Spleen (tissue), 11 donors: ENCODE measurements at regions not wholly inside any gene's neighbourhood (a gene's known extent, or its start where the extent isn't known, plus 50 kb on each side); places are given as distances from the start of the nearest gene placed in this dataset.

Experiments
- DNase-seq: peaks from one replicate; pipeline ENCODE4 v3.0.0-alpha.2; 2020
- H3K27ac ChIP-seq, 8 donors: fragments of 200-600 bp; sonication (generic) in 7 of 8; 1 replicate in 4 of 8; 2 replicates in 4 of 8; pipeline versions ENCODE4 v1.5.0 to v1.8.0; 2016 to 2021; ENCODE audit warnings: inconsistent platforms in 4 of 8, mild to moderate bottlenecking in 4 of 8, moderate library complexity in 1 of 8
- H3K27me3 ChIP-seq, 7 donors: fragments of 200-600 bp; sonication (generic) in 6 of 7; replicated peaks in 1 of 7; 1 replicate in 4 of 7; 2 replicates in 3 of 7; pipeline versions ENCODE4 v1.5.0 to v1.8.0; 2016 to 2021; ENCODE audit warnings: inconsistent platforms in 3 of 7, mild to moderate bottlenecking in 1 of 7
- H3K36me3 ChIP-seq, 6 donors: fragments of 200-600 bp; sonication (generic) in 5 of 6; 1 replicate in 4 of 6; 2 replicates in 2 of 6; pipeline versions ENCODE4 v1.5.0 to v1.8.0; 2016 to 2021; ENCODE audit warnings: inconsistent platforms in 2 of 6
- H3K4me1 ChIP-seq, 6 donors: fragments of 200-600 bp; sonication (generic) in 5 of 6; 1 replicate in 3 of 6; 2 replicates in 3 of 6; pipeline versions ENCODE4 v1.5.0 to v1.8.0; 2016 to 2021; ENCODE audit warnings: inconsistent platforms in 3 of 6
- H3K4me3 ChIP-seq, 8 donors: fragments of 200-600 bp; sonication (generic) in 7 of 8; 1 replicate in 4 of 8; 2 replicates in 4 of 8; pipeline versions ENCODE4 v1.5.0 to v1.8.0; 2016 to 2021; ENCODE audit warnings: inconsistent platforms in 4 of 8, mild to moderate bottlenecking in 4 of 8, moderate library complexity in 2 of 8
- H3K9me3 ChIP-seq, 8 donors: fragments of 200-600 bp; sonication (generic) in 7 of 8; 1 replicate in 4 of 8; 2 replicates in 4 of 8; pipeline versions ENCODE4 v1.5.0 to v1.8.0; 2016 to 2021; ENCODE audit warnings: inconsistent platforms in 4 of 8
- POLR2A ChIP-seq, 3 donors: fragments of 450-650 bp; IDR thresholded peaks; one replicate each; pipeline ENCODE4 v1.5.1; 2017; ENCODE audit warnings: antibody characterized with exemption in 3 of 3, mild to moderate bottlenecking in 1 of 3
- POLR2AphosphoS5 ChIP-seq, 3 donors: sonication (generic); formaldehyde crosslinking; IDR thresholded peaks; one replicate each; pipeline ENCODE4 v1.5.1; 2017; ENCODE audit warnings: antibody characterized with exemption in 3 of 3
- WGBS, 5 donors: extraction: QIAGEN DNeasy Blood & Tissue Kit in 3 of 5; methylation state at CpG; one replicate each; pipeline versions ENCODE4 v1.1.5 to v1.1.7; 2013 to 2018; 5-methylcytosine and 5-hydroxymethylcytosine counted together
- intact Hi-C: fragments of 100-400 bp; cut with DNase I; formaldehyde crosslinking; loops from one replicate; pipeline ENCODE4 v1.15.0; 2023; ENCODE audit warnings: low total_unique reads
- TF ChIP-seq, protein P1 (sequence below), 11 experiments: fragments of 200-600 bp in 7 of 11; fragments of 450-650 bp in 4 of 11; sonication (generic) in 4 of 11; IDR thresholded peaks in 8 of 11; conservative IDR thresholded peaks in 3 of 11; 1 replicate in 7 of 11; 2 replicates in 4 of 11; pipeline versions ENCODE4 v1.4.0 to v1.8.0; 2016 to 2021; ENCODE audit warnings: antibody characterized with exemption in 11 of 11, inconsistent platforms in 4 of 11, mild to moderate bottlenecking in 1 of 11
- donor health status: healthy with polysubstance abuse.
- donor health status: DM: no; HTN: no; CAD: no; lungs with moderate emphysema.
- donor health status: DM: no; HTN: no; CAD: no.
- donor health status: Bipolar disorder and iron deficiency.
- donor health status: healthy.
- donor health status: DM: no; HTN: no; CAD: no.
- donor health status: DM: yes; HTN: yes; CAD: no.

DNA sequence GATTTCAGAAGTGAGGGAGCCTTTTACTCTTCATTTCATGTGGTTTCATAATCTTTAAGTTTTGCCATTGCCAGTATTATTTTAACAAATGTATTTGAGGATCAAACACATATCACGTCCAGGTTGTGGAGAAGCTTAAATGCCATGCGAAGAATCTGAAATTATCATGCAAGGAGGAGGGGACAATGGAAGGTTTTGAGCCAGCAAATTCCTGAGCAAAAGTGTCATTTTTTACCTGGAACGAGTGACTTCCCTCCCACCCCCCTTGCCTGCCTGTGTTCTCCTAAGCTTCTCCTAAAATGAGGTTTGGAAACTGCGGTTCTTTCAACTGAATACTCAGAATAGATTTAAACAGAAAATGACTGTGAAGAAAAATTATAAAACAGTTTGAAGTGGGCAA lies 77.6 kb downstream of the C16orf95 start:
- WGBS, 5 donors: 85 to 93% (median 89%) methylated on average over 4 of the region's 4 CpGs
- Histone ChIP-seq H3K27ac (no peak overlapping the region), H3K4me3 (no peak overlapping the region), H3K27me3 (peaks cover 0 to 31% (median 5%) of the 10 kb centered on the region in 7 donors), H3K9me3 (no peaks in the 10 kb centered on the region), H3K36me3 (no peaks in the 10 kb centered on the region), H3K4me1 (peaks cover 0 to 18% (median 13%) of the 10 kb centered on the region in 6 donors)
- no peak for DNase-seq
- TF ChIP-seq POLR2AphosphoS5 (IDR thresholded peaks at IDR 0.05): no peak
- no peak for TF ChIP-seq POLR2A (IDR thresholded peaks at IDR 0.05)
- TF ChIP-seq, protein P1, sequence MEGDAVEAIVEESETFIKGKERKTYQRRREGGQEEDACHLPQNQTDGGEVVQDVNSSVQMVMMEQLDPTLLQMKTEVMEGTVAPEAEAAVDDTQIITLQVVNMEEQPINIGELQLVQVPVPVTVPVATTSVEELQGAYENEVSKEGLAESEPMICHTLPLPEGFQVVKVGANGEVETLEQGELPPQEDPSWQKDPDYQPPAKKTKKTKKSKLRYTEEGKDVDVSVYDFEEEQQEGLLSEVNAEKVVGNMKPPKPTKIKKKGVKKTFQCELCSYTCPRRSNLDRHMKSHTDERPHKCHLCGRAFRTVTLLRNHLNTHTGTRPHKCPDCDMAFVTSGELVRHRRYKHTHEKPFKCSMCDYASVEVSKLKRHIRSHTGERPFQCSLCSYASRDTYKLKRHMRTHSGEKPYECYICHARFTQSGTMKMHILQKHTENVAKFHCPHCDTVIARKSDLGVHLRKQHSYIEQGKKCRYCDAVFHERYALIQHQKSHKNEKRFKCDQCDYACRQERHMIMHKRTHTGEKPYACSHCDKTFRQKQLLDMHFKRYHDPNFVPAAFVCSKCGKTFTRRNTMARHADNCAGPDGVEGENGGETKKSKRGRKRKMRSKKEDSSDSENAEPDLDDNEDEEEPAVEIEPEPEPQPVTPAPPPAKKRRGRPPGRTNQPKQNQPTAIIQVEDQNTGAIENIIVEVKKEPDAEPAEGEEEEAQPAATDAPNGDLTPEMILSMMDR (IDR thresholded peaks at IDR 0.05 in 8 of 11, conservative IDR thresholded peaks at IDR 0.05 in 3 of 11): no peak
- intact Hi-C loops: no loop called here

DNA sequence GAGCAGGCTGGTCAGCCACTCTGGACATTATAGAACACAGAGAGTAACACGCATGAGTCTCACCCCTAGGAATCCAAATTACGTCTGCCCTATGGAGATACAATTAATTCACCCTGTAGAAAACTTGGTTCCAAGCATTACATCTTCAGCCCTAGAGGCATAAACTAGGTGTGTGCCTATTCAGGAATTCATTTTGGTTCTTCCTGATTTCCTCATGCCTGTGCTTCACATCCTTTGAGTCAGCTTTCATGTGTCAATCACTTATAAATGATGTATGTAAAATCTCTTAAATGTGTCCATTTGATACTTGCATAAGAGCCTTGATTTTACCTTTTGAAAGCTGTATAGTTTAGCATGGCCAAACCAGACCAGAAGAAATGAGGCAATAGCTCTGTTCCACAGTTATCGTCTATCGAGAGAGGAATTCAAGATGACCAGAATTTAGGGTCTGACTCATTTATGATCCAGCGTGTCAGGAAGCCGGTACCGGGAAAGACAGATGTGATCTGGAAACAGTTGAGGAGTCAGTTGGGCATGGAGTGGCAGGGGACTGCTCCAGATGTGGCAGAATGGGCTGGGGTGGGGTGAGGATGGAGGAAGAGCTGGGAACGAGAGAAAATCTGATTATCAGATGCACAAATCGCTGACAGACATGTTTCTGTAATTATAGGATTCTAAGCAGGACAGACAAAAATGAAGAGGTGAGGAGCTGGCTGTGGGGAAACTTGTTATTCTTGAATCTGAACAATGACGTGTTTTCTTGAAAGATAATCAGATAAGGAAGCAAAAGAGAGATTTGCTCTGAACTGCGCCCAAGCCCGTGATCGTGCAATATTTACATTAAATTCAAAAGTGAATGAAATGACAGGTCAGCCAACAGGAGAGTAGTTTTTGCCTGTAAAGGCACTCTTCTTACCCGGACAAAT lies 76.7 kb downstream of the C16orf95 start:
- intact Hi-C loops: no loop called here
- H3K4me1 ChIP-seq: peaks cover 0 to 17% (median 12%) of the 10 kb centered on the region in 6 donors
- no peaks in the 10 kb centered on the region for H3K9me3 ChIP-seq
- H3K27ac ChIP-seq: no peak overlapping the region
- no peak overlapping the region for H3K4me3 ChIP-seq
- H3K36me3 ChIP-seq: no peaks in the 10 kb centered on the region
- TF ChIP-seq POLR2A (IDR thresholded peaks at IDR 0.05): no peak
- TF ChIP-seq POLR2AphosphoS5 (IDR thresholded peaks at IDR 0.05): no peak
- TF ChIP-seq, protein P1 (IDR thresholded peaks at IDR 0.05 in 8 of 11, conservative IDR thresholded peaks at IDR 0.05 in 3 of 11): no peak
- WGBS, 5 donors: 79 to 89% (median 83%) methylated on average over 14 of the region's 14 CpGs
- DNase-seq: no peak
- peaks cover 0 to 22% (median 5%) of the 10 kb centered on the region in 7 donors for H3K27me3 ChIP-seq

DNA sequence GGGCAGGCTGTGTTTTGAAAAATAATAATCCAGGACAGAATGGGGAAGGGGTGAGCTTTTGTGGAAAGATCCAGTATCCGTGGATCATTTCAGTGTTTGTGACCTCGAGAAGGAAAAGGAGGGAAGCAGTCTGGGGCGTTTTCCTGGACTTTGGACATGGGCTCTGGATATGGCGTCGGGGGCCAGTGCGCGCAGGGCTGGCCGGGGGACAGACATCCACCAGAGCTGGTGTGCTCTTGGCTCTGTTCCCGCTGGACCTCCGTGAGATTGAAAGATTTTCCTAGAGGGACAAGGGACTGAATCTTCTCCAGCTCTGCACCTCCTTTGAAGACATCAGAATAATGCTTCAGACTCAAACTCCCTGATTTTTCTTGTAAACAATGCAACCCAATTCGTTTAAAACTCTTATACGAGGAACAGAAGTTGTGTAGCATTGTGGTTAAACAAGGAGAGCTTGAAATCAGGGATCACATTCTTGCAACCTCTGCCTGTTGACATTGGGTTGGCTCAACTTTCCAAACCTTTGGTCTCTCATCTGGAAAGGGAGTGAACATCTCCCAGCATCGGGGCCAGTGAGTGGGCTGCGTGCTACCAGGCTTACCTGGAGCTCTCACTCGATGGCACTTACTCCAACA lies 75.9 kb downstream of the C16orf95 start:
- peaks cover 0 to 14% (median under 1%) of the 10 kb centered on the region in 7 donors for H3K27me3 ChIP-seq
- peaks cover 0 to 9% (median 5%) of the 10 kb centered on the region in 6 donors for H3K4me1 ChIP-seq
- no peak overlapping the region for H3K27ac ChIP-seq
- no peak overlapping the region for H3K4me3 ChIP-seq
- WGBS, 5 donors: 81 to 90% (median 84%) methylated on average over 15 of the region's 15 CpGs
- intact Hi-C loops: no loop called here
- TF ChIP-seq, protein P1 (IDR thresholded peaks at IDR 0.05 in 8 of 11, conservative IDR thresholded peaks at IDR 0.05 in 3 of 11): no peak
- no peak for DNase-seq
- H3K36me3 ChIP-seq: no peaks in the 10 kb centered on the region
- no peaks in the 10 kb centered on the region for H3K9me3 ChIP-seq

DNA sequence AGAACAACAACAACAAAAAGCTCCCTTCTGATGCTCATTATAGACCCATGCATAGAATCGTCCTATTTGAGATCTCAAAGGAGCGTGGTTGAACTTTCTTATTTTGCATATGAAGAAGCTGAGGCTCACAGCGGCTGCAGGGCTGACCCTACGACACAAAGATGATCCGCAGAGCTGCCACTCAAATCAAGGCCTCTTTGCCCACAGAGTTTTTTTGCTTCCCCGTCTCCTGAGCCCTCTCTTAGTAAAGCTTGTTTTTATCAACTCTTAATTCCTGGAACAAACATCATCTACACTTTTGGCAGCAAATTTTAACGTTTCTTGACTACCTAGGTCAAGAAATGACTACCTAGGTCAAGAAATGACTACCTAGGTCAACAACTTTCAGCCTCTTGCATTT lies 73.7 kb downstream of the C16orf95 start:
- Histone ChIP-seq H3K27ac (no peak overlapping the region), H3K4me3 (no peak overlapping the region), H3K27me3 (no peaks in the 10 kb centered on the region), H3K4me1 (no peaks in the 10 kb centered on the region), H3K36me3 (no peaks in the 10 kb centered on the region), H3K9me3 (no peaks in the 10 kb centered on the region)
- intact Hi-C loops: no loop called here
- 68 to 85% (median 77%) methylated on average over 7 of the region's 7 CpGs for WGBS, 5 donors
- DNase-seq: no peak
- no peak for TF ChIP-seq POLR2AphosphoS5 (IDR thresholded peaks at IDR 0.05)
- TF ChIP-seq POLR2A (IDR thresholded peaks at IDR 0.05): no peak
- TF ChIP-seq, protein P1 (IDR thresholded peaks at IDR 0.05 in 8 of 11, conservative IDR thresholded peaks at IDR 0.05 in 3 of 11): no peak
